ENCODE measurements at regions not wholly inside any gene's neighbourhood (a gene's known extent, or its start where the extent isn't known, plus 50 kb on each side); places are given as distances from the start of the nearest gene placed in this dataset.
"Not testable (repeated sequence)": the region's sequence is repeated elsewhere in the genome, so short reads cannot be mapped to it uniquely, and the experiment has no call there.

DNA sequence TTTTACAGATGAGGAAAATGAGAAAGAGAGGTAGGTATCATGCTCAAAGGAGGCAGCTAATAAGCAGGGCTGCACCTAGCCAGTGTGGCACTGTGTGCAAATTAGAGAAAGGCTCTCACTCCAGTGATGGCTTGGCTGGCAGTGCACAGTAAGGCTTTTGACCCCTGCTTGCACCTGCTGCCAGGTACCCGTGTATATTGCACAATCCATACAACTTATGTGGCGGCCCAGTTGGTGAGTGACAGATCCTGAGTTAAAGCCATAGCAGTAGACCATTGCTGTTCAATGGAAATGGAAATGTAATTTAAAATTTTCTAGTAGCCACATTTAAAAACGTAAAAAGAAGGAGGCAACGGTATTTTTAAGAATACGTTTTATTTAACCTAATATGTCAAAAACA, 266.4 kb upstream of the AZI2 start:
- Histone ChIP-seq H3K4me1 (peaks cover 0 to 6% (median 0%) of the 10 kb centered on the region in 4 donors), H3K4me3 (no peak overlapping the region), H3K27ac (replicated peaks in 1 of 4) (no peak overlapping the region), H3K9me3 (no peaks in the 10 kb centered on the region), H3K36me3 (no peaks in the 10 kb centered on the region), H3K27me3 (no peaks in the 10 kb centered on the region)
- intact Hi-C loops (cut with DNase I) = no loop called here
- TF ChIP-seq EP300 (IDR thresholded peaks at IDR 0.05) = no peak
- TF ChIP-seq POLR2AphosphoS5 (IDR thresholded peaks at IDR 0.05) = no peak
- TF ChIP-seq CTCF (IDR thresholded peaks at IDR 0.05) = no peak
- TF ChIP-seq POLR2A (IDR thresholded peaks at IDR 0.05; ENCODE audit: low read depth) = no peak
- 91% methylated on average over 5 of the region's 5 CpGs for WGBS
- DNase-seq (ENCODE audit: extremely low spot score) = no peak

DNA sequence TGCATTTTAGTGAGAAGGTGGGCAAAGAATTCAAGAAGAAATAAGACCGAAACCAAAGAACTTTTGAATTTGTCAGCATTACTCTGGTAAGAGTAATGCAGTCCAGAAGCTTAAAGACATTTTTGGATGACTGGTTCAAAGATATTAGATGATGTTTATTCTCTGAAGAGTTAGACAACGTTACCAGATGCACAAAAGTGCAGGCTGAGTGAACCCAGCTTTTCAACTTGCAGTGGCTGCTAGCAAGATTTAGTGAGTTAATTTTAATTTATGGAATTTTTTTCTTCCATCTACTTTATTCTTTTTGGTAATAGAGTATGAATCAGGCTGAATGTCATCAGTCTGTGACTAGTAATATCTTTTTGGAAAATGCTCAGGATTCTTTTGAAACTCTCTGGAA, 267.3 kb upstream of the AZI2 start:
- intact Hi-C loops (cut with DNase I) = no loop called here
- WGBS = 63% methylated on average over 2 of the region's 2 CpGs
- DNase-seq (ENCODE audit: extremely low spot score) = no peak
- TF ChIP-seq EP300 (IDR thresholded peaks at IDR 0.05) = no peak
- TF ChIP-seq POLR2A (IDR thresholded peaks at IDR 0.05; ENCODE audit: low read depth) = no peak
- TF ChIP-seq CTCF (IDR thresholded peaks at IDR 0.05) = no peak
- no peak for TF ChIP-seq POLR2AphosphoS5 (IDR thresholded peaks at IDR 0.05)
- H3K27me3 ChIP-seq = no peaks in the 10 kb centered on the region
- H3K36me3 ChIP-seq = no peaks in the 10 kb centered on the region
- no peak overlapping the region for H3K4me3 ChIP-seq
- peaks cover 0 to 6% (median 0%) of the 10 kb centered on the region in 4 donors for H3K4me1 ChIP-seq
- no peaks in the 10 kb centered on the region for H3K9me3 ChIP-seq
- no peak overlapping the region for H3K27ac ChIP-seq (replicated peaks in 1 of 4)

GRCh38 chr3:28617821-28618220, 269.2 kb upstream of the AZI2 start:
- Histone ChIP-seq H3K4me1 (no peaks in the 10 kb centered on the region), H3K27ac (replicated peaks in 1 of 4) (no peak overlapping the region), H3K27me3 (no peaks in the 10 kb centered on the region), H3K36me3 (no peaks in the 10 kb centered on the region), H3K4me3 (no peak overlapping the region), H3K9me3 (no peaks in the 10 kb centered on the region)
- WGBS = 63% methylated on average over 1 of the region's 1 CpG
- DNase-seq (ENCODE audit: extremely low spot score) = no peak
- intact Hi-C loops (cut with DNase I) = no loop called here
- TF ChIP-seq POLR2AphosphoS5 (IDR thresholded peaks at IDR 0.05) (no peak), POLR2A (IDR thresholded peaks at IDR 0.05; ENCODE audit: low read depth) (no peak), CTCF (IDR thresholded peaks at IDR 0.05) (no peak), EP300 (IDR thresholded peaks at IDR 0.05) (no peak)

- no peak for DNase-seq (ENCODE audit: extremely low spot score)
- Histone ChIP-seq H3K36me3 (no peaks in the 10 kb centered on the region), H3K9me3 (no peaks in the 10 kb centered on the region), H3K4me3 (no peak overlapping the region), H3K27me3 (no peaks in the 10 kb centered on the region), H3K4me1 (no peaks in the 10 kb centered on the region), H3K27ac (replicated peaks in 1 of 4) (no peak overlapping the region)
- no peak for TF ChIP-seq POLR2AphosphoS5 (IDR thresholded peaks at IDR 0.05)
- TF ChIP-seq CTCF (IDR thresholded peaks at IDR 0.05) = no peak
- TF ChIP-seq POLR2A (IDR thresholded peaks at IDR 0.05; ENCODE audit: low read depth) = no peak
- no peak for TF ChIP-seq EP300 (IDR thresholded peaks at IDR 0.05)
- intact Hi-C loops (cut with DNase I) = no loop called here
- WGBS = 89% methylated on average over 5 of the region's 5 CpGs
These were observed 274.5 kb upstream of the AZI2 start for GRCh38 chr3:28623106-28623505.

DNA sequence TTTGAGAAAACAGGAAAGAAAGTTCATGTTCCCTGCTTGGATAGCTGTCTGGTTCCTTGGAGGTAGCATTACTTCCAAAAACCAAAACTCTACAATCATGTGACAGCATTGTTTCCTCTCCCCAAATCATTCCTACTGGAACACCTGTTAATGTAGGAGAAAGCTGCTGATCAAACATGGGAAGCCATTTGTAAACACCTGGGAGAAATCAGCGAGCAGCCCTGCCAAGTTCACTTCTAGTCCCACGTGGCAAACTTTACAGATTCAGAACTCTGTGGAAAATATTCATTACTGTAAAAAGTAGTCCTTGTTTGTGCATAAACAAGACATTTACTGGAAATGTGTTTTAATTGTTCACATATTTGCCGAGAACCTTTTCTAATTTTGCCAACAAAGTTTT, 275.5 kb upstream of the AZI2 start:
- H3K27me3 ChIP-seq = no peaks in the 10 kb centered on the region
- no peak for DNase-seq (ENCODE audit: extremely low spot score)
- TF ChIP-seq CTCF (IDR thresholded peaks at IDR 0.05) (no peak), POLR2A (IDR thresholded peaks at IDR 0.05; ENCODE audit: low read depth) (no peak), POLR2AphosphoS5 (IDR thresholded peaks at IDR 0.05) (no peak), EP300 (IDR thresholded peaks at IDR 0.05) (no peak)
- WGBS = 56% methylated on average over 3 of the region's 3 CpGs
- intact Hi-C loops (cut with DNase I) = no loop called here
- H3K36me3 ChIP-seq = no peaks in the 10 kb centered on the region
- no peak overlapping the region for H3K27ac ChIP-seq (replicated peaks in 1 of 4)
- H3K4me3 ChIP-seq = no peak overlapping the region
- H3K4me1 ChIP-seq = no peaks in the 10 kb centered on the region
- H3K9me3 ChIP-seq = no peaks in the 10 kb centered on the region

- H3K9me3 ChIP-seq; H3K27ac ChIP-seq (replicated peaks in 1 of 4); H3K27me3 ChIP-seq; H3K4me1 ChIP-seq; H3K4me3 ChIP-seq; H3K36me3 ChIP-seq; intact Hi-C loops (cut with DNase I); DNase-seq (ENCODE audit: extremely low spot score): not testable (repeated sequence)
- 83% methylated on average over 2 of the region's 2 CpGs for WGBS
These were observed 279.2 kb upstream of the AZI2 start for GRCh38 chr3:28627843-28628242.

All from esophagus muscularis mucosa (tissue), 4 donors.